GM18498 (cell line): ENCODE measurements at regions not wholly inside any gene's neighbourhood (a gene's known extent, or its start where the extent isn't known, plus 50 kb on each side); places are given as distances from the start of the nearest gene placed in this dataset.

Source experiments
- ATAC-seq: cut with Tn5 transposase; IDR thresholded peaks from one replicate; pipeline ENCODE4 v1.9.1; 2021; ENCODE audit warnings: mild to moderate bottlenecking, moderate library complexity; ENCODE audit not compliant: unreplicated experiment

DNA sequence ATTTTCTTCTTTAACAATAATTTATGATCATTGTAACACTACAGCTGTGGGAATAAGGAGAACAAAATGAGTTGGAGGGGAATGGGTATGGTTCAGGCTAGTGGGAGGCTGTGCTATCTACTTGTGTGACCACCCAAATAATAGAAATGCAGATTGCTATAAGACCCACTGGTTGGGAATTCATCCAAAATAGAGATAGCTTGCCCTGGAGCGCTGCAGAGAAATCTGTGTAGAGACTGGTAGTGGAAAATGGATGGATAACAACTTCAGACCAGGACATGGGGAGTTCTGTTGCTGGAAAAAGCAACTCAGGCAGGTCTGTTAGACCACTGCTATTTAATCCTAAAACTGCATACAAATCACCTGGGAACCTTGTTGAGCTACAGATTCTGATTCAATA is 137.1 kb upstream of the MKLN1 start:
- no peak for ATAC-seq

DNA sequence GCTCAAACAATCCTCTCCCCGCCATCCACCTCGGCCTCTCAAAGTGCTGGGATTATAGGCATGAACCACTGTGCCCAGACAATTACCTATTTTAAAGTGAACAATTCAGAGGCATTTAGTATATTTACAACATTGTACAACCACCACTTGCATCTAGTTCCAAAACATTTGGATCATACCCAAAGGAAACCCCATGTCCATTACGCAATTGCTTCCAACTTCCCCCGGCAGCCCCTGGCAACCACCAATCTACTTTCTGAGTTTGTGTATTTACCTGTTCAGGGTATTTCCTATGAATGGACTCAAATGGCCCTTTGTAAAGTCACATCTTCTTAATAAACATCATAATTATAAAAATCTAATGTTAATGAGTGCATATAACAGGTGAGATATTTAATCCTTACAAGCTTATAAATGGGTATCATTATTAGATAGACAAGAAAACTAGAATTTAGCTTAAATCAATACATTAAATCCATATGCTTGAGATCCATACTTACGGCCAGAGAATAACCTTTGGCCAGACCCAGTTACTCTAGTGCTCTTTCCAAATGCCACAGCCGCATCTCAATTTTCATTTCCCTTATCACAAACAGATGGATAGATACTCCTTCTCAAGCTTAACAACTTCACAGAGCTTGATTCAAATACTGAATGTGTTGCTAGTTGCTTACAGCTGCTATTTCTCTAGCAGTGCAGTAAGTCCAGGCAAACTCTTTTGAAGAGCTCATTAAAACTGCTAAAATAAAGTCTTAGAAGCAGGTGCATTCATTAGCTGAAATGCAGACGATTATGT is 133.4 kb upstream of the MKLN1 start:
- ATAC-seq = no peak

DNA sequence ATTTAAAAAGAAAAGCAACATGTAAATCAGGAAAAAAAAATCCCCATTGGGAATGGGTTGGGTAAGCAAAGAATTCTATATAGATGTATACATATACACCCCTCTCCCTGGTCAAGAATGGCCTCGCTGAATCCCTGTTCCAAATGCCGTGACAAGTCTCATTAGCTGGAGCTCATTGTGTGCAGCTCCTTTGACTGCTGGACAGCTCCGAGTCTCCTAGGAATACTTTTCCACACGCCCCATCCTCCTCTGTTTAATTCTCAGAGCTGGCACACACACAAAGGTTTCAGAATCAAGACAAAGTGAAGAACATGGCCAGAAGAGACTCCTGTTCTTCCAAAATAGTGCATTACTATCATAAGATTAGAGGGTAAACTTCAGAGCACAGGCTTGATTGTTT is 130.9 kb upstream of the MKLN1 start:
- ATAC-seq = no peak

DNA sequence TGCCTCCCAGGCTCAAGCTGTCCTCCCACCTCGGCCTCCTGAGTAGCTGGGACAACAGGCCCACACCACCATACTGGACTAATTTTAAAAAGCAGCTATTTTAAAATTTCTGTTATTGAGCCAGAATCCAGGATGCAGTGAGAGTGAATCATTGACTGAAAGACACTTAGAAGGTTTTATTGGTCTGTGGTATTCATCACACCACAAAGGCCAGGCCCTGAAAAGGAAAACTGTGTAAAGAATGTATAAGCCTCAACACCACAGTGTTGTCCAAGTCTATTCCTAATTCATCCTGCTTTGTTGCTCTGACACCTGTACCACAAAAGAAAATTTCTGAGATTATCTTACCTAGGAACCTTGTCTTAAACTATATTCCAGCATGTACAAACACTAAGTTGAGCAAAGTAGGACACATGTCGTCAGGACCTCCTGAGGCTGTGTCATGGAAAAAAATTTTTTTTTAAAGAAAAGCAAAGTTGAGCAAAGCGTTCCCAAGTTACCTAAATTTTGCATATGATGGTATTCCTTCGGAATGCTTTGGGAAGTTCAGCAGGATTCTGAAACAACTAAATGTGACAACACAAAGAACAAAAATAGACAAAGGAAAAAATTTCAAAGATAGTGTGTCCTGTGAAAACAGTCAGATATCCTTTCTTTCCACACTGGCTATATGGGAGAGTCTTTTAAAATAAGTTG is 129.6 kb upstream of the MKLN1 start:
- no peak for ATAC-seq

DNA sequence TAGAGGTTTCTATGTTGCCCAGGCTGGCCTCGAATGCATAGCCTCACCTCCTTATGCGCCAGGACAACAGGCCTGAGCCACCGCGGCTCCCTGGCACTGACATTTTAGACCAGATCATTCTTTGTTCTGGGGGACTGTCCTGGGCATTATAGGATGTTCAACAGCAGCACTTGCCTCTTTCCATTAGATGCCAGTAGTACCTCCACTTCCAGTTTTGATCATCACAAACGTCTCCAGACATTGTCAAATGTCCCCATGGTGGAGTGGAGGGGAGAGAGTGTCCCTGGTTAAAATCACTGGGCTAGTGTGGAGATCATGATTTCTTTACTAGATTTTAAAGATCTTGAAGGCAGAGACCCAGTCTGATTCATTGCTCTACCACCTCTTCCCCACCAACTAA is 125.2 kb upstream of the MKLN1 start:
- ATAC-seq = no peak

DNA sequence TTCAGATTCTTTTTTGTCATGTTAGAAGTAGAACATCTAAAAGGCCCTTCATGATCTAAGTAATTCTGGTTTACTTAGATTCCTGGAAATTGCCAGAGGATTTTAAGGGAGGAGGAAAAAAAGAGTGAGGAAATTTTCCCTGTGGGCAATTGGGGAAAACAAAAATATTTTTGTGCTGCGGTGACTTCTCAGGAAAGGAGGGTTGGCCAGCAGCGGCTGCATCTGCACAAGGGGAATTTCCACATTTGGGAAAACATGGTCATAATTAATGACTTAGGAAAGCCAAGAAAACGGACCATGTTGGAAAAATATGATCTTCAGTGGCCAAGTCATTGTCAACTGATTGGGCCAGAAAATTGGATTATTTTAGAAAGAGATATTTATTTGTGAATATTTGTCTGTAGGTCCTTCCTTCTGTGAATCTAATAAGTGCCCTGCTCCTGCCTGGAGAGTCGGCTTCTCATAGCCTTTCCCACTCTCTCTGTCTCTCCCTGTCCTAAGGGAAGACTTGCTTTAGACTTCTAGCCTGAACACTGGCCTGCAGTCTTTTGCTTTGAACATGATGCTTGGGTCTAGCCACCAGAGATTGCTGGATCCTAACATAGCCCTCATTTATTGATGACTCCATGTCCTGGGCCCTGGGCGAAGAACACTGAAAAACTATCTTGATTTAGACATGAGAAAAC is 124.2 kb upstream of the MKLN1 start:
- no peak for ATAC-seq

DNA sequence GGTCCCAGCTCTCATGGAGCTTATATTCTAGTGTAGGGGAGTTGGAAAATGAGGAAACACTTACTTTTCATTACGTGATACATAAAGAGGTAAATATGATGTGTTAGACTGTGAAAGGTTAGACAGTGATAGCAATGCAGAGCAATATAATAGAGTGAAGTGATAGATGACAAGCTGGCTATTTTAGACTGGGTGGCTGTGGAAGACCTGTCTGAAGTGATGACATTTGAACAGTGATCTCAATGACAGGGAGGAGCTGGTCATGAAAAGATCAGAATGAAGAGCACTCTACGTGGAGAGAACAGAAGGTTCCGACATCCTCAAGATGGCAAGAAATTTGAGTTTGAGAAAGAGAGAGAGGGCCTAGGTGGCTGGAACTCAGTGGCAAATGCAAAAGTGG is 118.9 kb upstream of the MKLN1 start:
- no peak for ATAC-seq

DNA sequence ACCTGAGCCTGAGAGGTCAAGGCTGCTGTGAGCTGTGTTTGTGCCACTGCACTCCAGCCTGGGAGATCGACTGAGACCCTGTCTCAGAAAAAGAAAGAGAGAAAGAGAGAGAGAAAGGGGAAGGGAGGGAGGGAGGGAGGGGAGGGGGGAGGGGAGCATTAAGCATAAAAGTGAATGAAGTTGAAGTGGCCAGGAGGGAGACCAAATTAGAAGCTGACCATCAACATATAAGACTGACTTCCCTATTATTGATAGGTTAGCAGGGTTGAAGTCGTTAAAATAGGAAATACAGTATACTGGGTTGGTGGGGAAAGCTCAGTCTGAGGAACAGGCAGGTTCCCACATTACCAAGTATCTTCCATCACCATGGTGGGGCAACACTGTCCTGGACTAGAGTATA is 117.1 kb upstream of the MKLN1 start:
- ATAC-seq = no peak

DNA sequence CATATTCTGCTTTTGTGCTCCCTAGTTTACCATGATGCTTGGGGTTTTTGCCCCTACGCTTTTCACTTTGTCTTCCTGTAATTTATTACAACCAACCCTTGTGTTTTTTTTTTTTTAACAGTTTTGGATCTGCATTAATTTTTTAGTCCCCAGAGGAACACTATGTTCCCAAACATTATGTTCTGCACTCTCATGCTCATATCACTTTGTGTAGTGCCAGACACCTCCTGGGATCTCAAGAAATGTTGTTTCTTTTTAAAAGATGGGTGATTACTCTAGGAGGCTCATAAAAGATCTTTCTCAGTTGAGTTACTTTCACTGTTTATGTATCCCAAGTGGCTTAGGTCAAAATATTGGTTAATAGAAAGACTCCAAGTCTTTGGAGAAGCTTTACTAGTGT is 116.2 kb upstream of the MKLN1 start:
- no peak for ATAC-seq

DNA sequence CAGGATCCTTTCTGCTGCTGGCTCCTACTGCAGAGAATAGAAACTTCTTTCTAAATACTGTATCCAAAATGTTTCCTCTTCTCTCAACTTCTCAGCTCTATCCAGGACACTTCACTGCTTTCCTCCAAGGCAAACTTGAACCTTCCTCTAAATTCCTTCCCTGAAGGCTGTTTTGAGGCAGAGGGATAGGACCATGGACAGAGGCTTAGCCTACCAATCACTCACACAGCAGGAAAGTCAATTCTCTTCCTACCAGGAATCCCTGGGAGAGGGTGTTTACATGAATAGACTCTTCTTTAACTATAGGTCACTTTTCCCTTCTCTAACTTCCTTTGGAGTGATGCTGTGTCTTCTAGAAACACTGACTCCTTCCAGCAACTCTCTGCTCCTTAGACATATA is 115.6 kb upstream of the MKLN1 start:
- ATAC-seq = no peak

DNA sequence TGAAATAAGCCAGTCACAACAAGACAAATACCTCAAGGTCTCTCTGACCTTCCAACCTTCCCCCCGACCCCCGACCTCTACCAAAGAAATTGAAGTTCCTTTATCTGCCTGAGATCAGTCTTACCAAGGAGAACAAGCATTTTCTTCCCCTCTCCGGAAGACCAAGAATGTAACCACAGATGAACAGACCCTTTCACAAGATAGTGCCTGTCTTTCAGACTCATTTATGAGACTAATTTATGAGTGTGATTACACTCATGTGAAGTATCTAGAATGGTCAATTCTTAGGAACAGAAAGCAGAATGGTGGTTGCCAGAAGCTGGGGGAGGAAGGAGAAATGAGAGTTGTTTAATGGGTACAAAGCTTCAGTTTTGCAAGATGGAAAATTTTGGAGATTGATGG is 108.9 kb upstream of the MKLN1 start:
- ATAC-seq = peak; percentile 68

DNA sequence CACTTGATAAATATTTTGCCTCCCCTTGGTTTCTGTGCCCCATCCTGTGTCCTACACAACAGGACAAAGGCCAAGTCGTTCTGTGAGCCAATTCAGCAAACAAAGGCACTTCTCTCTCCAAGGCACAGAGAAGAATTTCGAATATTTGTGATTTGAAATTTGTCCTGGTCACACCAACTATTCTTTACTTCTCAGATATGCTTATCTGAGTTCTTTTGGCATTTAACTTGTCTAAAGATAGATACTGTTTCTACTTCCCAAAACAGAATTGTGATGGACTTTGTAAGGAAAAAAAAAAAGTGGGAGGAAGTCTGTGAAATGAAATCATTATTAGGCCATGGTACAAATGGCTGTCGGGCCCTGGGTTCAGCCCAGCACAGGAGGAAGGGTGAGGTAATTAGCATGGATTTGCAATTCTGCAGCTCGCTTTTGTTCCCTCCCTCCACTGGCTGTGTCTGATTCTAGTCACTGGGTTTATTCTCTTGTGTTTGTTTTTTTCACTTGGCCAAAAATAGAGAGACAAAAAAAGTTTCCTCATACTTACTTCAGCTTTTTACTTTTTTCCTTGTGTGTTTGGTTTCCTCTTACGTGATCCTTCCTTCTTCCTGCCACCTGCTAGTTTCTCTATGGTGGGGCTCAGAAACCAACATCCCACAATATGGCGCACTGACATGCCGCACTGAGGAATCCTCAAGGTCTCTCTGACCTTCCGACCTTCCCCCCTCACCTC is 108.2 kb upstream of the MKLN1 start:
- ATAC-seq = no peak

DNA sequence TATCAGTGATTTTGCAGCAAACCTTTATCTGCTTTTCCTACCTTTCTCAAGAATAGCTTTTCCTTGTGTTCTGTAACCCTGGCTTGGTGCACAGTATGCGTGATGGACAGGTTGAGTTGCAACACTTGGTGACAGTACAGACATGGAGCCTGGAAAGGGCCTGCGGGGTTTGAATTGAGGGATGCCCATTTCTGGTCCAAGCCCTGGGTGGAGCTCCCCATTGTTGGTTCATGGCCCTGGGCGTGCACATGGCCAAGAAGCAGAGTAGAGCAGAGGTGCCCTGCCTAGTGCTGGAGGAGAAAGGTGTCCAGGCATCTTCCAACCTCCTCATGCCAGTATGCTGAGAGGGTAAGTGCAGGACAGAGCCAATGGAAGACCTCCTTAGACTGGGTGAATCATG is 106.6 kb upstream of the MKLN1 start:
- no peak for ATAC-seq

DNA sequence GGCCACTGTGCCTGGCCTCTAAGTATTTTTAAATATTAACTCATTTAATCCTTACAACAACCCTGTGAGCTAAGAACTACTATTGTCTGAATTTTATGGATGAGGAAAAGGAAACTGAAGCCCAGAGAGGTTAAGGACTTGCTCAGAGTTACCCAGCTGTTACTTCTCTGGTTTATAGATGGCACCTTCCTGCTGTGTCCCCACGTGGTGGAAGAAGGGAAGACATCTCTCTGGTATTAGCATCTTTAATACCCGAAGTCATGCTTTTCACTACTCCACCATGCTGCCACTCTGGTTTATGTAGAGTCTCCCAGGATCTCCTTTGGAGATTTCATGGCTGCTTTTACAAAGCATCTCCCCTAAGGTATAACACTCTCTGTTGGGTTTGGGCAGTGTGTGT is 105.5 kb upstream of the MKLN1 start:
- no peak for ATAC-seq

DNA sequence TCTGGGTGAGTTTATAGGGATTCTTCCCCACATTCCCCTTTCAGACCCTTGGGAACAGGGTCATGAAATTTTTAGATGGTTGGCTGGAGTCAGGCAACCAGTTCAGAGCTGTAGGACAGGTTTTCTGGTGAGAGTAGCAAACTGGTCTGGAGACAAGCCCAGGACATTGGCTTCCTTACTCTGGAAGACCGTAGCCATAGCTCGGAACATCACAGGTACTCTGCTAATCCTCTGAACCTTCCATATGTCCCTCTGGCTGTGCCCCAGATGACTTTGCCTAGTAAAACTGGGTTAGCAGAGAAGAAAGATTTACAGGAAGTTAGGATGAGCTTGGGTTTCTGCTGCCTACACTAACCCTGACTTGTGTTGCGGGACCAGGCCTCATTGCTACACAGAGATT is 104.5 kb upstream of the MKLN1 start:
- ATAC-seq = no peak

DNA sequence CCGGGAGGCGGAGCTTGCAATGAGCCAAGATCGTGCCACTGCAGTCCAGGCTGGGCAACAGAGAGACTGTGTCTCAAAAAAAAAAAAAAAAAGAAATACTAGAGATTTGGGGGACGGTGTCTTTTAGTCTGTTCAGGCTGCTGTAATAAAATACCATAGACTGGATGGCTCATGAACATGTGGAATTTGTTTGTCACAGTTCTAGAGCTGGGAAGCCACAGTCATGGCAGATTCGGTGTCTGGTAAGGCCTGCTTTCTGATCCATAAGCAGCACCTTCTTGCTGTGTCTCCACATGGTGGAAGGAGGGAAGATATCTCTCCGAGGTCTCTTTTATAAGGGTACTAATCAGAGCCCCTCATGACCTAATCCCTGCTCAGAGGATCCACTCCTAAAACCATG is 102.7 kb upstream of the MKLN1 start:
- ATAC-seq = no peak

DNA sequence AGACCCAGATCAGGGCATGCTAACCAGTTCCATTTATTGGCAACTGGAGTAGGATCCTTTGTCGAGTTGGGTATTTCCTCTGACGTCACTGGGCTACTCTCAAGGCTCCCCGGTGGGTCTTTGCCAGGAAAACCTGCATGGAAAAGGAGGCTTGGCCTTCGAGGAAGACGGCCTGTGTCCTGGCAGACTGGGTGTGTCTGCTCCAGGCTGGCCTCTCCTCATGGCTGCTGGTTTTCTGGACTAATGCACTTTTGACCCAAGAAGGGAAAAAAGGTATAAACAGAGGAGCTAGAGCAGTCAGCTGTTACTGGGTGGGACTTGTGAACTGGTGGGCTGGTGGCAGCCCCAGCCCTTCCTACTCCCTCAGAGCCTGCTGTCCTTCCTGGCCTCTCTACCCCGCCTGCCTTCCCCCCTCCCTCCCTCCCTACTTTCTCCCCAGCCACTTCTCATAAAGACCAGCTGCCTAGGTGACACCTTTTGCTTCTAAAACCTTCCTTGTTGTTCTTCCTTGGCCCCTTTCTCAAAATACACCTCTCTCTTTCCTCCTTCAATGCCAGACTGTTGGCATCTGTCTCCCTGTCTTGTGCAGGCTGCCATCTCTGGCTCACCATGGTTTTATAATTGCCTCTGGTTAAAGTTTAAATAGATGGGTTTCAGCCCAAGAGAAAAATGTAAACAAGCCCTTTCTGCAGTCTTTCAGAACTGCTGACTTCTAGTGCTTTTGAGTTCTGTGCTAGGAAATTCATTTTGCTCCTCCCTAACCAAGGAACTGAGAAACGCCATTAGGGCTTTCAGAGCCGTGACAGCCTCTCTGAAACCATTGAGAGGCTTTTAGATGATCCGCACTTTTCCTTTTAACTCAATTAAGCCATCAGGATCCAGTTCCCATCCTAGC is 101.8 kb upstream of the MKLN1 start:
- ATAC-seq = no peak

DNA sequence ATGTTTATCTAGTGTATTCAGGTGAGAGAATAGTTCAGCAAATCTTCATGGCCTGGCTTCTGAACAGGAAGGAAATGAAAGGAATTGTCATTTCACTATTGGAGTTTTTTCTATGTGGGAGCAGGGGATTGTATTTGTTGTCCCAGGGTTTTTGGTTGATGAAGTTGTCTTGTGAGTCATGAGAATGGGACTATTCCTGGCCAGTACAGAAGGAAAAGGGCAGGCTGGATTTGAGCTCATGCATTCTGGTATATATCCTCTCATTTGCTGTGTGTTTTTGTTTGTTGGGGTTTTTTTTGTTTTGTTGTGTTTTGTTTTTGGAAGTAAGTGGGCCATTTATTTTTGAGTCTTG is 101.2 kb upstream of the MKLN1 start:
- ATAC-seq = no peak

DNA sequence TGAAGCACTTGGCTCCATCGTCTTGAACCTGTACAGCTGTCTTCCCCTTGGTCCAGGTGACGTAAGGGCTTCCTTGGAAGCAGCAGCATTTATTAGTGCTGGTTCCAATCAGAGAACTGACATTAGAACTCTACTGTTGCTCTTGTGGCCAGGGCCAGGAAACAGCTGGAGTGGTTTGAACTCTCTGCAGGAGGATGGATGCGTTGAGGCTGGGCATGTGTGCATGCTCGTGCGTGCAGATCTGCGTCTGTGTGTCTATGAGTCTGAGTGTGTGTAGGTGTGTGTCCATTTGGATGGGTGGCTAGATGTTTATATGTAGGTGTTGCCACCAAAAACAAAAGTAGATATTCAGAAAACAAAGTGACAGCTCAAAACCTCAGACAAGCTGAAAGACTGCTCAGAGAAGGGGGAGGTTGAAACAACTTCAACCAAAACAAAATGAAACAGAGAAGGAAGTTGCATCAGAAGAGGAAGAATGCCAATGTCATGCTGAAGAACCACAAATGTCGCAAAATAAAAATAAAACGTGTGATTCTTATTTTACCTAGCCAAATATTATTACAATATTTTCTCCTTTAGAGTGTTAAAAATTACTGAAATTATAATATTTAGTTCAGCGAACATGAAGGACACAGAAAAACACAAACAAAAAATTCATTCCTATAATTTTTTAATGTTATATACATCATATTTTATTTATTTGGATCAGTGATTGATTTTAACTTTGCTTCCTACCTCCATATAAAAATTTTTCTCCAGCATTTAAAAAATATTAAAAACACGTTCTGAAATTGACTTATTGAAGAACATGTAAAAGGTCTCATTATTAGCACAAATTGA is 96.1 kb upstream of the MKLN1 start:
- ATAC-seq = peak; percentile 84

DNA sequence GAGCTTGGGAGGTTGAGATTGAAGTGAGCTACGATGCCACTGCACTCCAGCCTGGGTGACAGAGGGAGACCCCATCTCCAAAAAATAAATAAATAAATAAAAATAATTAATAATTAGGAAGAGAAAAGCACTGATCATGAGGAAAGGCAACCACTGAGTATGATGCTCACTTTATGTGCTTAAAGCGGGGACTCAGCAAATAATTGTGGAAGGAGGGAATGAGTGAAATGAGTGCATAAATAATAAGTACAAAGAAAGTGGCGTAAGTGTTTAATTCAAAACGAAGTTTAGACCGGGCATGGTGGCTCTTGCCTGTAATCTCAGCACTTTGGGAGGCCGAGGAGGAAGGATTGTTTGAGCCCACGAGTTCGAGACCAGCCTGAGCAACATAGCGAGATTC is 94.9 kb upstream of the MKLN1 start:
- ATAC-seq = no peak
